H9 (cell line): ENCODE measurements at regions not wholly inside any gene's neighbourhood (a gene's known extent, or its start where the extent isn't known, plus 50 kb on each side); places are given as distances from the start of the nearest gene placed in this dataset.
A peak's percentile ranks its signal among the peaks of the same experiment; 100 is the strongest.

Experiments
- DNase-seq: peaks from one replicate; pipeline ENCODE4 v3.0.0-alpha.2; 2017
- H2AFZ ChIP-seq: one replicate; pipeline ENCODE4 v1.6.1; 2013; ENCODE audit warnings: mild to moderate bottlenecking, low read length, control low read depth, moderate library complexity
- H2AK5ac ChIP-seq: 2 replicates; pipeline ENCODE4 v1.6.1; 2013; ENCODE audit warnings: low read length, control low read depth, mixed read lengths; ENCODE audit not compliant: insufficient read length
- H2BK120ac ChIP-seq: one replicate; pipeline ENCODE4 v1.6.1; 2013; ENCODE audit warnings: low read depth, mild to moderate bottlenecking, low read length, control low read depth, inconsistent platforms; ENCODE audit not compliant: poor library complexity, severe bottlenecking
- H2BK12ac ChIP-seq: 2 replicates; pipeline ENCODE4 v1.6.1; 2013; ENCODE audit warnings: low read length, control low read depth, mixed read lengths, low read depth; ENCODE audit not compliant: insufficient read length
- H2BK15ac ChIP-seq: 2 replicates; pipeline ENCODE4 v1.6.1; 2013; ENCODE audit warnings: low read depth, low read length, control low read depth
- H2BK20ac ChIP-seq: one replicate; pipeline ENCODE4 v1.6.1; 2013; ENCODE audit warnings: low read depth, mild to moderate bottlenecking, low read length, control low read depth, inconsistent platforms; ENCODE audit not compliant: poor library complexity, severe bottlenecking
- H2BK5ac ChIP-seq: 2 replicates; pipeline ENCODE4 v1.6.1; 2013; ENCODE audit warnings: low read length, control low read depth, mixed read lengths; ENCODE audit not compliant: insufficient read length
- H3K14ac ChIP-seq: 2 replicates; pipeline ENCODE4 v1.6.1; 2013; ENCODE audit warnings: low read length, control low read depth; ENCODE audit not compliant: insufficient read depth
- H3K18ac ChIP-seq: 2 replicates; pipeline ENCODE4 v1.6.1; 2013; ENCODE audit warnings: low read depth, mild to moderate bottlenecking, mixed read lengths, low read length, control low read depth; ENCODE audit not compliant: insufficient read length
- H3K23ac ChIP-seq: 2 replicates; pipeline ENCODE4 v1.6.1; 2013; ENCODE audit warnings: low read length, control low read depth, mixed read lengths, low read depth; ENCODE audit not compliant: insufficient read length
- H3K23me2 ChIP-seq: 2 replicates; pipeline ENCODE4 v1.6.1; 2013; ENCODE audit warnings: low read depth, mild to moderate bottlenecking, mixed read lengths, low read length, control low read depth; ENCODE audit not compliant: insufficient read length, poor library complexity, severe bottlenecking
- H3K27ac ChIP-seq: 2 replicates; pipeline ENCODE4 v1.5.1; 2013; ENCODE audit warnings: low read length, control low read depth, mixed read lengths, low read depth; ENCODE audit not compliant: insufficient read length
- H3K27me3 ChIP-seq: 2 replicates; pipeline ENCODE4 v1.6.1; 2013; ENCODE audit warnings: low read length, control low read depth, inconsistent platforms; ENCODE audit not compliant: insufficient read depth
- H3K4ac ChIP-seq: 2 replicates; pipeline ENCODE4 v1.6.1; 2013; ENCODE audit warnings: low read depth, mild to moderate bottlenecking, control low read depth, inconsistent platforms, low read length, moderate library complexity
- H3K4me1 ChIP-seq: 2 replicates; pipeline ENCODE4 v1.6.1; 2013; ENCODE audit warnings: low read length, control low read depth, inconsistent platforms; ENCODE audit not compliant: insufficient read depth
- H3K4me2 ChIP-seq: 2 replicates; pipeline ENCODE4 v1.6.1; 2013; ENCODE audit warnings: low read length, control low read depth, mixed read lengths; ENCODE audit not compliant: insufficient read length, insufficient read depth
- H3K56ac ChIP-seq: 2 replicates; pipeline ENCODE4 v1.6.1; 2013; ENCODE audit warnings: low read depth, mild to moderate bottlenecking, mixed read lengths, low read length, control low read depth; ENCODE audit not compliant: insufficient read length
- H3K79me1 ChIP-seq: 2 replicates; pipeline ENCODE4 v1.6.1; 2013; ENCODE audit warnings: low read depth, mild to moderate bottlenecking, moderate library complexity, low read length, control low read depth, inconsistent platforms; ENCODE audit not compliant: insufficient read depth, poor library complexity, severe bottlenecking
- H3K79me2 ChIP-seq: 2 replicates; pipeline ENCODE4 v1.6.1; 2013; ENCODE audit warnings: low read length, control low read depth, inconsistent platforms; ENCODE audit not compliant: insufficient read depth
- H3K9ac ChIP-seq: 2 replicates; pipeline ENCODE4 v1.6.1; 2013; ENCODE audit warnings: low read length, control low read depth, mixed read lengths; ENCODE audit not compliant: insufficient read length; ENCODE audit errors: extremely low read depth
- H3K9me3 ChIP-seq: one replicate; pipeline ENCODE4 v1.6.1; 2013; ENCODE audit warnings: low read depth, low read length, inconsistent platforms; ENCODE audit not compliant: control insufficient read depth
- H3T11ph ChIP-seq: one replicate; pipeline ENCODE4 v1.6.1; 2013; ENCODE audit warnings: mild to moderate bottlenecking, low read length, control low read depth, inconsistent platforms
- H4K20me1 ChIP-seq: one replicate; pipeline ENCODE4 v1.6.1; 2013; ENCODE audit not compliant: control insufficient read depth, insufficient read length, insufficient read depth
- H4K5ac ChIP-seq: 2 replicates; pipeline ENCODE4 v1.6.1; 2013; ENCODE audit warnings: low read depth, mild to moderate bottlenecking, mixed read lengths, low read length, control low read depth; ENCODE audit not compliant: insufficient read length
- H4K8ac ChIP-seq: replicated peaks from 2 replicates; pipeline ENCODE4 v1.6.1; 2013; ENCODE audit warnings: low read length, control low read depth, mixed read lengths, low read depth; ENCODE audit not compliant: insufficient read length
- H4K91ac ChIP-seq: 2 replicates; pipeline ENCODE4 v1.6.1; 2013; ENCODE audit warnings: low read depth, mild to moderate bottlenecking, moderate library complexity, mixed read lengths, low read length, control low read depth; ENCODE audit not compliant: insufficient read length
- H3K27ac Mint-ChIP-seq, 3 experiments: 2 replicates in 2 of 3; 3 replicates in 1 of 3; pipeline ENCODE4 v1.8.0; 2020 to 2021; ENCODE audit warnings: mixed read lengths in 3 of 3, mild to moderate bottlenecking in 1 of 3, moderate library complexity in 1 of 3
- H3K27me3 Mint-ChIP-seq: 2 replicates; pipeline ENCODE4 v1.8.0; 2021; ENCODE audit warnings: low read depth, mild to moderate bottlenecking, moderate library complexity, mixed read lengths
- H3K36me3 Mint-ChIP-seq, 3 experiments: 2 replicates in 2 of 3; 3 replicates in 1 of 3; pipeline ENCODE4 v1.8.0; 2020 to 2021; ENCODE audit warnings: low read depth in 3 of 3, mixed read lengths in 3 of 3; ENCODE audit not compliant: insufficient read depth in 1 of 3
- H3K4me1 Mint-ChIP-seq, 2 experiments: 2 replicates each; pipeline ENCODE4 v1.8.0; 2020; ENCODE audit warnings: mixed read lengths in 2 of 2
- H3K4me3 Mint-ChIP-seq, 2 experiments: 2 replicates in 1 of 2; 3 replicates in 1 of 2; pipeline ENCODE4 v1.8.0; 2020 to 2021; ENCODE audit warnings: mild to moderate bottlenecking in 2 of 2, mixed read lengths in 2 of 2, moderate library complexity in 1 of 2
- H3K9me3 Mint-ChIP-seq, 2 experiments: 2 replicates in 1 of 2; 3 replicates in 1 of 2; pipeline ENCODE4 v1.8.0; 2020; ENCODE audit warnings: mild to moderate bottlenecking in 2 of 2, mixed read lengths in 2 of 2, moderate library complexity in 1 of 2
- WGBS: extraction: QIAGEN DNeasy Blood & Tissue Kit; methylation state at CpG from one replicate; pipeline ENCODE4 v1.1.7; 2013; ENCODE audit warnings: missing lambda C conversion rate, low lambda C conversion rate, mixed read lengths; ENCODE audit not compliant: insufficient read length; ENCODE audit errors: extremely low coverage; 5-methylcytosine and 5-hydroxymethylcytosine counted together
- TF ChIP-seq, protein P1 (sequence below): fragments of 200-600 bp; sonication (generic); conservative IDR thresholded peaks from 3 replicates; pipeline ENCODE4 v1.8.0; 2021; ENCODE audit warnings: antibody characterized with exemption, mild to moderate bottlenecking

DNA sequence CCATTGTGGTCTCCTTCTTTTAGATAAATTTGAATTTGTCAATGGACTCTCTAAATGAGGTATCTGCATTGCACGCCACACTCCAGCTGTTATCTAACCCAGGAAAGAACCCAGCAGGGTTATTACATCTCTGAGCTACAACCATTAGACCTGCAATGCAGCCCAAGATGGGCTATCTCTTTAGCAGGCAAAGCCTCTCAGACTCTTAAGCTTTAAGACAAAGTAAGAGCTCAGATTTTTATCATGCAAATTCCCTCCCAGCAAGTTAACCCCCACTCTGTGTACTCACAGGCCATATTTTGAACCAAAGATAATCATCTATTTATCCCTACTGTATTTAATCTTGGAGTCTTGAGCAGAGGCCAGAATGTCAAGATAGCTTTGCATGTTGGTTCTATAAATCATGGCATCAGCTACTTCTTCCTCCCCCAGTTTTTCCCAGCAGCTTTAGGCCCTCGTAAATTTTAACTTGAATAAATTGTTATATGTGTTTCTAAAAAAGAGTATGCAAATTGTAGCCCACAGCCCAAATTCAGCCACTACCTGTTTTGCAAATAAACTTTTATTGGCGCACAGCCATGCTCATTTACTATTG lies 273.7 kb upstream of the PKDCC start:
- Histone ChIP-seq H2BK15ac (no peak overlapping the region), H3K14ac (no peak overlapping the region), H4K8ac (no peak overlapping the region), H2BK120ac (no peak overlapping the region), H3T11ph (no peak overlapping the region), H2BK5ac (no peak overlapping the region), H2AK5ac (no peak overlapping the region), H2AFZ (no peak overlapping the region), H3K79me2 (no peaks in the 10 kb centered on the region), H4K91ac (no peak overlapping the region), H4K5ac (no peak overlapping the region), H3K23ac (no peak overlapping the region), H2BK20ac (no peak overlapping the region), H3K27me3 (no peaks in the 10 kb centered on the region), H3K4me1 (0 out of 2 replicates have a peak, but pooled peaks cover 2% of the 10 kb centered on the region), H3K56ac (no peak overlapping the region), H3K27ac (no peak overlapping the region), H3K9ac (no peak overlapping the region), H2BK12ac (no peak overlapping the region), H3K4me2 (no peak overlapping the region), H3K18ac (no peak overlapping the region), H3K9me3 (no peaks in the 10 kb centered on the region), H3K23me2 (no peaks in the 10 kb centered on the region), H4K20me1 (no peaks in the 10 kb centered on the region), H3K79me1 (no peaks in the 10 kb centered on the region), H3K4ac (no peak overlapping the region)
- Mint-ChIP-seq H3K9me3 (peaks cover 7 to 12% of the 10 kb centered on the region in 2 experiments), H3K27me3 (no peaks in the 10 kb centered on the region), H3K4me1 (peaks cover 15 to 20% of the 10 kb centered on the region in 2 experiments), H3K27ac (0 out of 7 replicates have a peak overlapping the region, but pooled peaks of 1 of the 3 experiments have one; percentile 42), H3K4me3 (no peak overlapping the region), H3K36me3 (peaks cover 0 to 12% (median 3%) of the 10 kb centered on the region in 3 experiments; a peak in 5 of 7 replicates)
- no CpG with 5 or more reads among the region's 3 CpGs for WGBS
- no peak for DNase-seq
- TF ChIP-seq, protein P1, sequence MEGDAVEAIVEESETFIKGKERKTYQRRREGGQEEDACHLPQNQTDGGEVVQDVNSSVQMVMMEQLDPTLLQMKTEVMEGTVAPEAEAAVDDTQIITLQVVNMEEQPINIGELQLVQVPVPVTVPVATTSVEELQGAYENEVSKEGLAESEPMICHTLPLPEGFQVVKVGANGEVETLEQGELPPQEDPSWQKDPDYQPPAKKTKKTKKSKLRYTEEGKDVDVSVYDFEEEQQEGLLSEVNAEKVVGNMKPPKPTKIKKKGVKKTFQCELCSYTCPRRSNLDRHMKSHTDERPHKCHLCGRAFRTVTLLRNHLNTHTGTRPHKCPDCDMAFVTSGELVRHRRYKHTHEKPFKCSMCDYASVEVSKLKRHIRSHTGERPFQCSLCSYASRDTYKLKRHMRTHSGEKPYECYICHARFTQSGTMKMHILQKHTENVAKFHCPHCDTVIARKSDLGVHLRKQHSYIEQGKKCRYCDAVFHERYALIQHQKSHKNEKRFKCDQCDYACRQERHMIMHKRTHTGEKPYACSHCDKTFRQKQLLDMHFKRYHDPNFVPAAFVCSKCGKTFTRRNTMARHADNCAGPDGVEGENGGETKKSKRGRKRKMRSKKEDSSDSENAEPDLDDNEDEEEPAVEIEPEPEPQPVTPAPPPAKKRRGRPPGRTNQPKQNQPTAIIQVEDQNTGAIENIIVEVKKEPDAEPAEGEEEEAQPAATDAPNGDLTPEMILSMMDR: no peak
